Retinal pigment epithelial cell (primary cell): ENCODE measurements at regions not wholly inside any gene's neighbourhood (a gene's known extent, or its start where the extent isn't known, plus 50 kb on each side); places are given as distances from the start of the nearest gene placed in this dataset.

Experiments used
- DNase-seq: peaks from one replicate; pipeline ENCODE4 v3.0.0-alpha.2; 2010; ENCODE audit warnings: low read depth
- H3K4me3 ChIP-seq: 2 replicates; pipeline ENCODE4 v1.5.1; 2011; ENCODE audit warnings: mild to moderate bottlenecking, low read length, control low read depth, moderate library complexity
- CTCF ChIP-seq: conservative IDR thresholded peaks from 2 replicates; pipeline ENCODE4 v1.5.1; 2011; ENCODE audit warnings: low read depth, low read length, control low read depth, inconsistent platforms

GRCh38 chr7:96942112-96942511 lies 63.2 kb upstream of the DLX6 start:
- H3K4me3 ChIP-seq: no peak overlapping the region
- TF ChIP-seq CTCF: no peak

GRCh38 chr7:96949766-96950165 lies 55.6 kb upstream of the DLX6 start:
- DNase-seq: no peak
- TF ChIP-seq CTCF: no peak
- H3K4me3 ChIP-seq: no peak overlapping the region

More at GRCh38 chr7:96942112-96942511, 63.2 kb upstream of the DLX6 start:
- DNase-seq: no peak

- TF ChIP-seq CTCF: no peak
- H3K4me3 ChIP-seq: no peak overlapping the region
- DNase-seq: peak; percentile 20
Measured at GRCh38 chr7:96952974-96953391, 52.4 kb upstream of the DLX6 start.

- no peak overlapping the region for H3K4me3 ChIP-seq
- no peak for TF ChIP-seq CTCF
- no peak for DNase-seq
Measured at GRCh38 chr7:96953676-96954513, 51.5 kb upstream of the DLX6 start.
